ENCODE measurements at regions not wholly inside any gene's neighbourhood (a gene's known extent, or its start where the extent isn't known, plus 50 kb on each side); places are given as distances from the start of the nearest gene placed in this dataset.

DNA sequence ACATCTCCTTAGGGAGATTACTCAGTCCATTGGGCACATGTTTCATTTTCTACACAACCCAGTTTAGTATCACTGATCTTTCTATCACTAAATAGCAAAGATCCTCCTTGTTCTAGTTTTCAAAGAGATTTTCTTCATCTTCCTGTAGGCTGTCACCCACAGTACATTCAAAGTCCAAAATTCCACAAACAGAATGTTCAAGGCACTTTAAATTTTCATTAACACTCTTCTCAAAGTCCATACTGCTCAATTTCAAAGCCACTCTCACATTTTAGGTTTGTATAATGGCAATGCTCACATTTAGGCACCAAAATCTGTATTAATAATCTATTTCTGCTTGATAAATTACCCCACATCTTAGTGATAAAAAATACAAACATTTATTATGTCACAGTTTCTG lies 152.8 kb downstream of the FSIP2 start:
- Histone ChIP-seq H3K4me3 (no peak overlapping the region), H3K9me3 (no peaks in the 10 kb centered on the region), H3K4me1 (no peaks in the 10 kb centered on the region), H3K27me3 (no peaks in the 10 kb centered on the region), H3K27ac (no peak overlapping the region), H3K36me3 (no peaks in the 10 kb centered on the region)
- ATAC-seq = no peak
- no peak for TF ChIP-seq POLR2AphosphoS5 (IDR thresholded peaks at IDR 0.05)
- TF ChIP-seq, protein P1, sequence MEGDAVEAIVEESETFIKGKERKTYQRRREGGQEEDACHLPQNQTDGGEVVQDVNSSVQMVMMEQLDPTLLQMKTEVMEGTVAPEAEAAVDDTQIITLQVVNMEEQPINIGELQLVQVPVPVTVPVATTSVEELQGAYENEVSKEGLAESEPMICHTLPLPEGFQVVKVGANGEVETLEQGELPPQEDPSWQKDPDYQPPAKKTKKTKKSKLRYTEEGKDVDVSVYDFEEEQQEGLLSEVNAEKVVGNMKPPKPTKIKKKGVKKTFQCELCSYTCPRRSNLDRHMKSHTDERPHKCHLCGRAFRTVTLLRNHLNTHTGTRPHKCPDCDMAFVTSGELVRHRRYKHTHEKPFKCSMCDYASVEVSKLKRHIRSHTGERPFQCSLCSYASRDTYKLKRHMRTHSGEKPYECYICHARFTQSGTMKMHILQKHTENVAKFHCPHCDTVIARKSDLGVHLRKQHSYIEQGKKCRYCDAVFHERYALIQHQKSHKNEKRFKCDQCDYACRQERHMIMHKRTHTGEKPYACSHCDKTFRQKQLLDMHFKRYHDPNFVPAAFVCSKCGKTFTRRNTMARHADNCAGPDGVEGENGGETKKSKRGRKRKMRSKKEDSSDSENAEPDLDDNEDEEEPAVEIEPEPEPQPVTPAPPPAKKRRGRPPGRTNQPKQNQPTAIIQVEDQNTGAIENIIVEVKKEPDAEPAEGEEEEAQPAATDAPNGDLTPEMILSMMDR (IDR thresholded peaks at IDR 0.05) = no peak
- no peak for TF ChIP-seq EP300 (IDR thresholded peaks at IDR 0.05)
- no peak for TF ChIP-seq POLR2A (IDR thresholded peaks at IDR 0.05)

DNA sequence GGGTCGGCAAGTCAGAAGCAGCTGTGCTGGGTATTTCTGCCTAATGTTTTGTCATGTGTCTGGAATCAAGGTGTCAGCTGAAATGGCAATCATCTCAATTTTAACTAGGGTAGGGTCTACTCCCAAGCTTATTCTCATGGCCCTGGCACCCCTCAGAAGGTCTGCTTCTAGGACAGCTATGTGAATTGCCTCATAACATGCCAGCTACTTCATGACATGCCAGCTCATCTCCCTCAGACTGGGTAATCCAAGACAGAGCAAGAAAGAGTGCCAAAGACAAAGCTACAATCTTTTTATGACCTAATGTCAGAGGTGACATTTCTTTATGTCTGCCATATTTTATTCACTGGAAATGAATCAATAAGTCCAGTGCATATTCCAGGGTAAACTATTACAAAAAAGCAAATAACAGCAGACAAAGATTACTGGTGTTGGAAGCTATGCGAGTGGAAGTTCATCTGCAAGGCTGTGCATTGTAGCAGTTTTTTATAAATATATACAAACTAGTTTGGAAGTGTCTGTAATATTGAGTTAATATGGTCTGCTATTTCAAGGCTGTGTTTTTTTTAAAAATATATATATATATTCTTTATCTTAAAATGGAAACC lies 153.3 kb downstream of the FSIP2 start:
- H3K4me1 ChIP-seq = no peaks in the 10 kb centered on the region
- ATAC-seq = no peak
- H3K9me3 ChIP-seq = no peaks in the 10 kb centered on the region
- no peaks in the 10 kb centered on the region for H3K36me3 ChIP-seq
- no peak overlapping the region for H3K27ac ChIP-seq
- TF ChIP-seq POLR2AphosphoS5 (IDR thresholded peaks at IDR 0.05) = no peak
- TF ChIP-seq POLR2A (IDR thresholded peaks at IDR 0.05) = no peak
- TF ChIP-seq, protein P1 (IDR thresholded peaks at IDR 0.05) = no peak
- TF ChIP-seq EP300 (IDR thresholded peaks at IDR 0.05) = no peak
- H3K4me3 ChIP-seq = no peak overlapping the region
- no peaks in the 10 kb centered on the region for H3K27me3 ChIP-seq
- 60 to 93% methylated on average over 1 to 2 of the region's 2 CpGs for WGBS, 2 donors (ENCODE audit: low coverage in 1 of 2)

DNA sequence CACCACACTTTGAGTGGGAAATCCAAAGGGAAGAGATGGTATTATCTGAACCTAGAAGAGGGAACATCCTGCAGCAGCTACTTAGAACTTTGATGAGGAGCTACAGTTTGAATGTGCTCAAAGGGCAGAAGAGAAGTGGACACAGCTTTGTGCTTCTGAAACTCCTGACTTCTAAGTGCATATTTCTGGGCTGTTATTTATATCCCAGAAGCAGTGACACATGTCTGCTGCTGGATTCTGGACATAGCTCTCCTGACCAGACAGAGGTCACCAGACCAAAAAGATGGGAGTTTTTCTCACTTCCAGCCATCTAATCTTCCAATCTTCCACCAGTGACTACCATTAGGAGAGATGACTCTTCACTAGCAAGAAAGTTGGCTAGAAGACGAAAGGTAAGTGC lies 153.9 kb downstream of the FSIP2 start:
- H3K27me3 ChIP-seq = no peaks in the 10 kb centered on the region
- no peaks in the 10 kb centered on the region for H3K36me3 ChIP-seq
- no peaks in the 10 kb centered on the region for H3K4me1 ChIP-seq
- H3K9me3 ChIP-seq = no peaks in the 10 kb centered on the region
- ATAC-seq = no peak
- TF ChIP-seq POLR2AphosphoS5 (IDR thresholded peaks at IDR 0.05) (no peak), EP300 (IDR thresholded peaks at IDR 0.05) (no peak), POLR2A (IDR thresholded peaks at IDR 0.05) (no peak)
- TF ChIP-seq, protein P1 (IDR thresholded peaks at IDR 0.05) = no peak
- 75 to 86% methylated on average over 1 of the region's 1 CpG for WGBS, 2 donors (ENCODE audit: low coverage in 1 of 2)
- no peak overlapping the region for H3K27ac ChIP-seq
- H3K4me3 ChIP-seq = no peak overlapping the region

DNA sequence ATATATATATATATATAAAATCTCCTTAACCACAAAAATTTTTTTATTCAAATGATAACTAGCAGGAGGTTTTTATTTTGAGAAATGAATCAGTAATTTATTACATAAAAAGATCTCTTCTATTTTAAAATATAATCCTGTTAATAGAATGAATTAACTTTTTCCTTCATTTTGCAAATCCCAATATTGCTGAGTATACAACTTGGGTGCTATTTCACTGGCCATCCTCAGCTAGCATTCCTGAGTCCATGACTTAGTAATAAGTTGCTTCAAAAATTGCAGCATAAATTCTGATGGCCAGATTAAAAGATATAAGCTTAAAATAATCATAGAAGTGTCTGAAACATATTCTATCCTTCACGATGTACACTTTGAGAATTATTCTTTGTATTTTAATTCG lies 155.6 kb downstream of the FSIP2 start:
- no peak overlapping the region for H3K4me3 ChIP-seq
- no peak for ATAC-seq
- H3K27ac ChIP-seq = no peak overlapping the region
- 95% methylated on average over 2 of the region's 2 CpGs for WGBS, 2 donors (ENCODE audit: low coverage in 1 of 2)
- TF ChIP-seq, protein P1 (IDR thresholded peaks at IDR 0.05) = no peak
- no peak for TF ChIP-seq POLR2AphosphoS5 (IDR thresholded peaks at IDR 0.05)
- no peak for TF ChIP-seq EP300 (IDR thresholded peaks at IDR 0.05)
- TF ChIP-seq POLR2A (IDR thresholded peaks at IDR 0.05) = no peak
- no peaks in the 10 kb centered on the region for H3K27me3 ChIP-seq
- no peaks in the 10 kb centered on the region for H3K36me3 ChIP-seq
- H3K4me1 ChIP-seq = no peaks in the 10 kb centered on the region
- no peaks in the 10 kb centered on the region for H3K9me3 ChIP-seq

DNA sequence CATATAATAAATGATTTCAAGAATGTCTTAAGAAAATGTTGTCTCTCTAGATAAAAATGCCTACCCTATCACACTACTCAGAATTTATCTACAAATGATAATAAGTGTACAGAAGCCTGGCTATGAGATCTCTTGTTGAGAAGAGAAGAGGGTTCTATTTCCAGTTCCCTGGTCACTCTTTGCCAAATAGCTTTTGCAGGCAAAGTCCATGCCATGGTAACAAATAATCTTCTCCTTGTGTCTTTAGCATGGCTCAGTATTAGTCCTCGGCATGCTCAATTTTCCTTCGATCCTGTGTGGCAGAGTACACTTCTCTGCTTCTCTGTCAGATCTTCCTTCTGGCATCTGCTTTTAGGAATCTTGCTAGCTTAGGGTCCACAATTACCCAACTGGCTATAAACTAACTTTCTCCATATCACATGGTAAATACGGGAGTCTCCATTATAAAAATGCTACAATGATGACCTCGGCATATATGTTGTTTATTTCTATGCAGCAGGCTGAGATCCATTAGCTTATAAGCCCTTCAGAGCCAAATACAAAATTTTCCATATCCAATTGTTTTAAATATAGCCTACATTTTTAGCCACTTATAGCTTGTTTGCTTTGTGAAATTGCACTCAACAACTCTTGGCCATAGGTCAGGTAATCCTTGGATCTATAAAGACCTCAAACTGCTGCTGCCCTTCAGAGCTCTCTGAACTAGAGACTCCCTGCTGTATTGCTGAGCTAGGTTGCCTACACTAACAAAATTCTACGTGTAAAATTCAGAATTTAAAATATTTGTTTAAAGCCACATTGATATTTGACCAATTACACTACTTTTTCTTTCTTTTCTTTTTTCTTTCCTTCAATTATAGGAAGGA lies 157.5 kb downstream of the FSIP2 start:
- H3K27ac ChIP-seq = no peak overlapping the region
- ATAC-seq = no peak
- 76 to 89% methylated on average over 5 of the region's 5 CpGs for WGBS, 2 donors (ENCODE audit: low coverage in 1 of 2)
- H3K36me3 ChIP-seq = no peaks in the 10 kb centered on the region
- H3K9me3 ChIP-seq = no peaks in the 10 kb centered on the region
- H3K4me1 ChIP-seq = no peaks in the 10 kb centered on the region
- H3K27me3 ChIP-seq = no peaks in the 10 kb centered on the region
- TF ChIP-seq, protein P1 (IDR thresholded peaks at IDR 0.05) = no peak
- no peak for TF ChIP-seq POLR2A (IDR thresholded peaks at IDR 0.05)
- TF ChIP-seq EP300 (IDR thresholded peaks at IDR 0.05) = no peak
- TF ChIP-seq POLR2AphosphoS5 (IDR thresholded peaks at IDR 0.05) = no peak
- no peak overlapping the region for H3K4me3 ChIP-seq
